Neural progenitor cell (in vitro differentiated cells): ENCODE measurements at regions not wholly inside any gene's neighbourhood (a gene's known extent, or its start where the extent isn't known, plus 50 kb on each side); places are given as distances from the start of the nearest gene placed in this dataset.

Experiments
- DNase-seq: peaks from one replicate; pipeline ENCODE4 v3.0.0-alpha.2; 2016; ENCODE audit warnings: low spot score
- H2AFZ ChIP-seq: fragments of 200-600 bp; sonication (generic); replicated peaks from 2 replicates; pipeline ENCODE4 v1.6.1; 2016; ENCODE audit warnings: antibody characterized with exemption
- H3F3A ChIP-seq: fragments of 200-600 bp; sonication (generic); 2 replicates; pipeline ENCODE4 v1.6.1; 2016; ENCODE audit warnings: antibody characterized with exemption, low read depth
- H3K27ac ChIP-seq: fragments of 200-600 bp; sonication (generic); 2 replicates; pipeline ENCODE4 v1.5.1; 2016; ENCODE audit warnings: mild to moderate bottlenecking
- H3K27me3 ChIP-seq: fragments of 200-600 bp; sonication (generic); 2 replicates; pipeline ENCODE4 v1.6.1; 2016; ENCODE audit warnings: mild to moderate bottlenecking, moderate library complexity
- H3K36me3 ChIP-seq: fragments of 200-600 bp; sonication (generic); 2 replicates; pipeline ENCODE4 v1.5.1; 2016
- H3K4me1 ChIP-seq: fragments of 200-600 bp; sonication (generic); 2 replicates; pipeline ENCODE4 v1.6.1; 2016; ENCODE audit warnings: mixed run types
- H3K4me2 ChIP-seq: fragments of 200-600 bp; sonication (generic); 2 replicates; pipeline ENCODE4 v1.6.1; 2016
- H3K4me3 ChIP-seq: fragments of 200-600 bp; sonication (generic); 2 replicates; pipeline ENCODE4 v1.5.1; 2016
- H3K79me2 ChIP-seq: fragments of 200-600 bp; sonication (generic); 2 replicates; pipeline ENCODE4 v1.6.1; 2016; ENCODE audit warnings: low read depth
- H3K9ac ChIP-seq: fragments of 200-600 bp; sonication (generic); 2 replicates; pipeline ENCODE4 v1.6.1; 2016
- H3K9me3 ChIP-seq: fragments of 200-600 bp; sonication (generic); 2 replicates; pipeline ENCODE4 v1.5.1; 2016; ENCODE audit warnings: low read depth
- H4K20me1 ChIP-seq: fragments of 200-600 bp; sonication (generic); 2 replicates; pipeline ENCODE4 v1.6.1; 2016; ENCODE audit warnings: low read depth
- H3K27ac Mint-ChIP-seq: 3 replicates; pipeline ENCODE4 v1.8.0; 2021; ENCODE audit warnings: mixed read lengths
- H3K27me3 Mint-ChIP-seq: 2 replicates; pipeline ENCODE4 v1.8.0; 2022; ENCODE audit warnings: low read depth, mild to moderate bottlenecking, inconsistent platforms, moderate library complexity, mixed read lengths; ENCODE audit not compliant: insufficient read depth
- H3K36me3 Mint-ChIP-seq: 3 replicates; pipeline ENCODE4 v1.8.0; 2021; ENCODE audit warnings: mixed read lengths
- H3K4me1 Mint-ChIP-seq: 3 replicates; pipeline ENCODE4 v1.8.0; 2021; ENCODE audit warnings: mixed read lengths
- H3K4me3 Mint-ChIP-seq: 3 replicates; pipeline ENCODE4 v1.8.0; 2021; ENCODE audit warnings: mild to moderate bottlenecking, moderate library complexity, mixed read lengths
- H3K9me3 Mint-ChIP-seq: 3 replicates; pipeline ENCODE4 v1.8.0; 2020; ENCODE audit warnings: mixed read lengths
- CTCF ChIP-seq: fragments of 200-600 bp; sonication (generic); IDR thresholded peaks from 2 replicates; pipeline ENCODE4 v1.5.1; 2017; ENCODE audit warnings: antibody characterized with exemption, mild to moderate bottlenecking
- EZH2 ChIP-seq: fragments of 200-600 bp; sonication (generic); IDR thresholded peaks from 2 replicates; pipeline ENCODE4 v1.6.1; 2017; ENCODE audit warnings: antibody characterized with exemption, mild to moderate bottlenecking, moderate library complexity
- EZH2phosphoT487 ChIP-seq: fragments of 200-600 bp; sonication (generic); IDR thresholded peaks from 2 replicates; pipeline ENCODE4 v1.6.1; 2017; ENCODE audit warnings: antibody characterized with exemption

GRCh38 chr22:48753752-48754517 lies 1073.7 kb downstream of the BRD1 start:
- Histone ChIP-seq H3K9ac (no peak overlapping the region), H3K36me3 (no peaks in the 10 kb centered on the region), H3K27me3 (no peaks in the 10 kb centered on the region), H3K9me3 (no peaks in the 10 kb centered on the region), H4K20me1 (no peaks in the 10 kb centered on the region), H3K4me3 (no peak overlapping the region), H3K4me2 (no peak overlapping the region), H3F3A (no peaks in the 10 kb centered on the region), H3K4me1 (no peaks in the 10 kb centered on the region), H2AFZ (no peak overlapping the region), H3K27ac (no peak overlapping the region), H3K79me2 (no peaks in the 10 kb centered on the region)
- TF ChIP-seq CTCF (no peak), EZH2phosphoT487 (no peak), EZH2 (no peak)
- H3K4me3 Mint-ChIP-seq, result peak overlapping the region; percentile 24
- peaks cover 2% of the 10 kb centered on the region for H3K9me3 Mint-ChIP-seq
- peaks cover 2% of the 10 kb centered on the region for H3K36me3 Mint-ChIP-seq
- H3K4me1 Mint-ChIP-seq, result no peaks in the 10 kb centered on the region
- H3K27ac Mint-ChIP-seq, result no peak overlapping the region
- H3K27me3 Mint-ChIP-seq, result no peaks in the 10 kb centered on the region
- no peak for DNase-seq

- no peak for DNase-seq
- Histone ChIP-seq H3K4me3 (no peak overlapping the region), H3K9ac (no peak overlapping the region), H3K27ac (no peak overlapping the region), H3K79me2 (no peaks in the 10 kb centered on the region), H3F3A (no peaks in the 10 kb centered on the region), H3K9me3 (no peaks in the 10 kb centered on the region), H3K27me3 (no peaks in the 10 kb centered on the region), H2AFZ (no peak overlapping the region), H3K4me2 (no peak overlapping the region), H3K36me3 (no peaks in the 10 kb centered on the region), H3K4me1 (no peaks in the 10 kb centered on the region), H4K20me1 (no peaks in the 10 kb centered on the region)
- H3K4me1 Mint-ChIP-seq, result no peaks in the 10 kb centered on the region
- H3K27me3 Mint-ChIP-seq, result no peaks in the 10 kb centered on the region
- H3K36me3 Mint-ChIP-seq, result peaks cover 2% of the 10 kb centered on the region
- no peak for TF ChIP-seq EZH2phosphoT487
- no peak for TF ChIP-seq EZH2
- no peak for TF ChIP-seq CTCF
- peaks cover 2% of the 10 kb centered on the region for H3K9me3 Mint-ChIP-seq
- no peak overlapping the region for H3K4me3 Mint-ChIP-seq
- no peak overlapping the region for H3K27ac Mint-ChIP-seq
These were observed 1074.3 kb downstream of the BRD1 start for GRCh38 chr22:48753381-48753730.

DNA sequence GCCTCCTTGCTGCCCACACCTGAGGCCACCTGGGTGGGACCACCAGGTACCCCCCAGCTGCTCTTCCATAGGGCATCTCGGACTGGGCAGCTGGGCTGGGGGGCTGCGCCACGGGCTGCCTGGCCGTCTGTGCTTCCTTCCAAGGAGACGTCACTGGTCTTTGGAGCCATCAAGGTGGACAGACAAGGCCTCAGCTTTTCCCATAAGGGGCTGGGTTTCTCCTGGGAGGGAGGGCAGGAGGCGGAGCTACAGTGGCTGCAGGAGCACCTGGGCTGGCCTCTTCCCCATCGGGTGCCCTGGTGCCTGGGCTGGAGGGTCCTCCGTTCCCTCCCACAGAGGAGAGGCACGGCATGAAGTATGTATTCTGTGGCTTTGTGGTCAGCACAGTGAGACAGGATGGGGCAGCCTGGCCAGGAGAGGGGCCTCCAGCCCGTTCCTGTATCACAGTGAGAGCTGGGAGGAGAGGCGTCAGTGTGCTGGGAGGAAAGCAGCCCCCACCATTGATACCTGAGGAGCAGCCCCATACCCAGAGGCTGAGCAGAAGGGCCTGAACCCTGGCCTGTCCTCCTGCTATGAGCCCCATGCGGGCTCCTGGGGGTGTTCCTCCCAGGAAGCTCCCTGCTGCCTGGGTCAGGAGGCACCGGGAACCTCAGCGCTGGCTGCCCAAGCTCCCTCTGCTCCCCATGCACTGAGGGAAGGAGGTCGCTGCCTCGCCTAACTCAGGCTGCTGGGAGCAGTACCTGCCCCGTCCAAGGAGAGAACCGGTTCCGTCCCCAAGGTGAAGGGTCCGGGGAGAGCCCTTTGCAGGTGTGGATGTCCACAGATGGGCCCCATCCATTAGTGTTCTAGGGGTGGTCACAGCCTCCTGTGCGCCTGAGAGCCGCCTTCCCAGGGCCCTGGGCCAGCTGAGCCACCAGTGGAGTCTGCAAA lies 1075.0 kb downstream of the BRD1 start:
- H3K27ac ChIP-seq, result no peak overlapping the region
- no peak overlapping the region for H3K27ac Mint-ChIP-seq
- H3K4me1 ChIP-seq, result no peaks in the 10 kb centered on the region
- no peaks in the 10 kb centered on the region for H3K27me3 ChIP-seq
- H3F3A ChIP-seq, result no peaks in the 10 kb centered on the region
- no peak overlapping the region for H3K9ac ChIP-seq
- no peak overlapping the region for H3K4me3 ChIP-seq
- H2AFZ ChIP-seq, result no peak overlapping the region
- H4K20me1 ChIP-seq, result no peaks in the 10 kb centered on the region
- H3K9me3 Mint-ChIP-seq, result no peaks in the 10 kb centered on the region
- peaks cover 2% of the 10 kb centered on the region for H3K36me3 Mint-ChIP-seq
- H3K4me2 ChIP-seq, result no peak overlapping the region
- no peaks in the 10 kb centered on the region for H3K27me3 Mint-ChIP-seq
- no peaks in the 10 kb centered on the region for H3K79me2 ChIP-seq
- no peaks in the 10 kb centered on the region for H3K4me1 Mint-ChIP-seq
- no peaks in the 10 kb centered on the region for H3K36me3 ChIP-seq
- DNase-seq, result no peak
- H3K4me3 Mint-ChIP-seq, result no peak overlapping the region
- no peak for TF ChIP-seq EZH2
- no peak for TF ChIP-seq EZH2phosphoT487
- no peak for TF ChIP-seq CTCF
- H3K9me3 ChIP-seq, result no peaks in the 10 kb centered on the region
